ENCODE measurements at regions not wholly inside any gene's neighbourhood (a gene's known extent, or its start where the extent isn't known, plus 50 kb on each side); places are given as distances from the start of the nearest gene placed in this dataset.

DNA sequence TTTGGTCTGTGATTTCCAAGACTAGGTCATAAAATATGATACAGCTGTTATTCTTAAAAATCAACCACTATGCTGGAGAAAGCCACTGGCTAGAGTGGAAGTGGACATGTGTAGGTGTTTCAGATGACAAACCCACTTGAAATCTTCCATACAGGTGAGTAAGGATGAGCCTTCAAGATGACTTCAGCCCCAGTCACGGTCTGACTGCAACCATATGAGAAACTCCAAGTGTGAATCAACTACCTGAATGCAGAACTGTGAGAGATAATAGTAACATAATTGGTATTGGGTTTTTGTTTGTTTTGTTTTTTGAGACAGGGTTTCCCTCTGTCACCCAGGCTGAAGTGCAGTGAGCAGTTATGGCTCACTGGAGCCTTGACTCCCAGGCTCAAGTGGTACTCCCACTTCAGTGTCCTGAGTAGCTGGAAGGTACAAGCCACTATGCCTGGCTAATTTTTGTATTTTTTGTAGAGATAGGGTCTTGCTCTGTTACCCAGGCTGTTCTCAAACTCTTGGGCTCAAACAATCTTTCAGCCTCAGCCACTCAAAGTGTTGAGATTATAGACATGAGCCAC, 273.3 kb upstream of the LRIG3 start:
- no peaks in the 10 kb centered on the region for H3K9me2 ChIP-seq (replicated peaks; ENCODE audit: control insufficient read depth, low read length)
- no peak overlapping the region for H3K27ac ChIP-seq (ENCODE audit: low read depth, low read length)
- H3K4me2 ChIP-seq (ENCODE audit: low read length), result no peak overlapping the region
- no peaks in the 10 kb centered on the region for H3K4me1 ChIP-seq (ENCODE audit: control insufficient read depth, low read length)
- no peaks in the 10 kb centered on the region for H3K36me3 ChIP-seq (ENCODE audit: control insufficient read depth, low read length)
- no peaks in the 10 kb centered on the region for H4K20me1 ChIP-seq (ENCODE audit: control insufficient read depth, insufficient read depth, low read depth, low read length)
- no peak overlapping the region for H3K4me3 ChIP-seq (ENCODE audit: low read length)
- no peaks in the 10 kb centered on the region for H3K27me3 ChIP-seq (ENCODE audit: control insufficient read depth, low read length)
- no peaks in the 10 kb centered on the region for H3F3A ChIP-seq (ENCODE audit: control insufficient read depth, insufficient read depth)
- H3K9me3 ChIP-seq (ENCODE audit: control insufficient read depth, insufficient read depth, low read length), result no peaks in the 10 kb centered on the region
- no peak for TF ChIP-seq EZH2phosphoT487 (IDR thresholded peaks at IDR 0.05; ENCODE audit: borderline replicate concordance, low read length)
- TF ChIP-seq, protein P1, sequence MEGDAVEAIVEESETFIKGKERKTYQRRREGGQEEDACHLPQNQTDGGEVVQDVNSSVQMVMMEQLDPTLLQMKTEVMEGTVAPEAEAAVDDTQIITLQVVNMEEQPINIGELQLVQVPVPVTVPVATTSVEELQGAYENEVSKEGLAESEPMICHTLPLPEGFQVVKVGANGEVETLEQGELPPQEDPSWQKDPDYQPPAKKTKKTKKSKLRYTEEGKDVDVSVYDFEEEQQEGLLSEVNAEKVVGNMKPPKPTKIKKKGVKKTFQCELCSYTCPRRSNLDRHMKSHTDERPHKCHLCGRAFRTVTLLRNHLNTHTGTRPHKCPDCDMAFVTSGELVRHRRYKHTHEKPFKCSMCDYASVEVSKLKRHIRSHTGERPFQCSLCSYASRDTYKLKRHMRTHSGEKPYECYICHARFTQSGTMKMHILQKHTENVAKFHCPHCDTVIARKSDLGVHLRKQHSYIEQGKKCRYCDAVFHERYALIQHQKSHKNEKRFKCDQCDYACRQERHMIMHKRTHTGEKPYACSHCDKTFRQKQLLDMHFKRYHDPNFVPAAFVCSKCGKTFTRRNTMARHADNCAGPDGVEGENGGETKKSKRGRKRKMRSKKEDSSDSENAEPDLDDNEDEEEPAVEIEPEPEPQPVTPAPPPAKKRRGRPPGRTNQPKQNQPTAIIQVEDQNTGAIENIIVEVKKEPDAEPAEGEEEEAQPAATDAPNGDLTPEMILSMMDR (IDR thresholded peaks at IDR 0.05; ENCODE audit: low read depth, low read length, poor library complexity, severe bottlenecking), result no peak
- no peaks in the 10 kb centered on the region for H3K79me2 ChIP-seq (ENCODE audit: control insufficient read depth, low read length)

DNA sequence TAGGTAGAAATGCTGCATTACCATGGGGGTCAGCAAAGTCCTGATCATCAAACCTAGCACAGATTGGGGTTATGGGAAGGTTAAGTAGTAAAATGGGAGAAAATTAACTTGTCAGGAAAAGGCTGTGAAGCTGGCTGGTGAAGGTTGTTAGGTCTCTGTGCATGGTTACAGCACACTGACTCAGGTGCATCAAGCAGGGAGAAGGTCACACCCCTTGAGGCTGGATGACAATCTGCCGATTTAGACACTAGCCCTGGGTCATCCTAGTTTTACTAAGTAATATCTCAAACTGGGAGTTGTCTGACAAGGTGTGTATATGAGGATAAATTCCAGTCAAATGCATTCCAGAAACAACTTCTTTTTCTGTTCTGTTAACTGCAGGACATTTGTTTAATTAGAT, 271.1 kb upstream of the LRIG3 start:
- Histone ChIP-seq H3K27ac (ENCODE audit: low read depth, low read length) (no peak overlapping the region), H3K79me2 (ENCODE audit: control insufficient read depth, low read length) (no peaks in the 10 kb centered on the region), H3K27me3 (ENCODE audit: control insufficient read depth, low read length) (no peaks in the 10 kb centered on the region), H3F3A (ENCODE audit: control insufficient read depth, insufficient read depth) (no peaks in the 10 kb centered on the region), H3K9me3 (ENCODE audit: control insufficient read depth, insufficient read depth, low read length) (no peaks in the 10 kb centered on the region), H3K4me1 (ENCODE audit: control insufficient read depth, low read length) (no peaks in the 10 kb centered on the region), H4K20me1 (ENCODE audit: control insufficient read depth, insufficient read depth, low read depth, low read length) (no peaks in the 10 kb centered on the region), H3K36me3 (ENCODE audit: control insufficient read depth, low read length) (no peaks in the 10 kb centered on the region), H3K4me3 (ENCODE audit: low read length) (no peak overlapping the region), H3K4me2 (ENCODE audit: low read length) (no peak overlapping the region), H3K9me2 (replicated peaks; ENCODE audit: control insufficient read depth, low read length) (no peaks in the 10 kb centered on the region)
- TF ChIP-seq EZH2phosphoT487 (IDR thresholded peaks at IDR 0.05; ENCODE audit: borderline replicate concordance, low read length), result no peak
- TF ChIP-seq, protein P1 (IDR thresholded peaks at IDR 0.05; ENCODE audit: low read depth, low read length, poor library complexity, severe bottlenecking), result no peak

DNA sequence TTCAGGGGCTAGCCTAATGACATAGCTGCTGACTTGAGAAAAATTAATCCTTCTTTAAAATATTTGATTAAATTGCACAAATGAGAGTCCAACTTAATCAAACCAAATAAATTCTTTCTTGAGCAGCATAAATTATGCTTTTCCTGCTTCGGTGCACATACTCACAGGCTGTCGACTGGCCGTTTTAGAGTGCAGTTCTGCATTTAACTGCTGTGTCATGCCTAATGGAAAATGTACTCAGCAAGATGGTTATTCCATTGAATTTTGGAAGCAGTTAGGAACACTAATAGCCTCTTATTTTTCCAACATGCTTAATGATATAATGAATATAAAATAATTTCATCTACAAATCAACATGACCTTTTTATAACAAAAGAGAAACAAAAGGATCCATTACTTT, 266.1 kb upstream of the LRIG3 start:
- Histone ChIP-seq H3K9me2 (replicated peaks; ENCODE audit: control insufficient read depth, low read length) (no peaks in the 10 kb centered on the region), H3K79me2 (ENCODE audit: control insufficient read depth, low read length) (no peaks in the 10 kb centered on the region), H3K4me3 (ENCODE audit: low read length) (no peak overlapping the region), H3K36me3 (ENCODE audit: control insufficient read depth, low read length) (no peaks in the 10 kb centered on the region), H3K4me1 (ENCODE audit: control insufficient read depth, low read length) (no peaks in the 10 kb centered on the region), H3K4me2 (ENCODE audit: low read length) (no peak overlapping the region), H3F3A (ENCODE audit: control insufficient read depth, insufficient read depth) (no peaks in the 10 kb centered on the region), H3K9me3 (ENCODE audit: control insufficient read depth, insufficient read depth, low read length) (no peaks in the 10 kb centered on the region), H4K20me1 (ENCODE audit: control insufficient read depth, insufficient read depth, low read depth, low read length) (no peaks in the 10 kb centered on the region), H3K27me3 (ENCODE audit: control insufficient read depth, low read length) (no peaks in the 10 kb centered on the region), H3K27ac (ENCODE audit: low read depth, low read length) (no peak overlapping the region)
- no peak for TF ChIP-seq EZH2phosphoT487 (IDR thresholded peaks at IDR 0.05; ENCODE audit: borderline replicate concordance, low read length)
- TF ChIP-seq, protein P1 (IDR thresholded peaks at IDR 0.05; ENCODE audit: low read depth, low read length, poor library complexity, severe bottlenecking), result no peak
